GM18505 (cell line): ENCODE measurements at regions not wholly inside any gene's neighbourhood (a gene's known extent, or its start where the extent isn't known, plus 50 kb on each side); places are given as distances from the start of the nearest gene placed in this dataset.

Experiments used
- ATAC-seq: cut with Tn5 transposase; IDR thresholded peaks from one replicate; pipeline ENCODE4 v1.9.1; 2021; ENCODE audit not compliant: unreplicated experiment
- POLR2A ChIP-seq: IDR thresholded peaks from 4 replicates; pipeline ENCODE4 v1.6.1; 2011; ENCODE audit warnings: borderline replicate concordance; ENCODE audit not compliant: insufficient read depth, insufficient read length; ENCODE audit errors: extremely low read depth

DNA sequence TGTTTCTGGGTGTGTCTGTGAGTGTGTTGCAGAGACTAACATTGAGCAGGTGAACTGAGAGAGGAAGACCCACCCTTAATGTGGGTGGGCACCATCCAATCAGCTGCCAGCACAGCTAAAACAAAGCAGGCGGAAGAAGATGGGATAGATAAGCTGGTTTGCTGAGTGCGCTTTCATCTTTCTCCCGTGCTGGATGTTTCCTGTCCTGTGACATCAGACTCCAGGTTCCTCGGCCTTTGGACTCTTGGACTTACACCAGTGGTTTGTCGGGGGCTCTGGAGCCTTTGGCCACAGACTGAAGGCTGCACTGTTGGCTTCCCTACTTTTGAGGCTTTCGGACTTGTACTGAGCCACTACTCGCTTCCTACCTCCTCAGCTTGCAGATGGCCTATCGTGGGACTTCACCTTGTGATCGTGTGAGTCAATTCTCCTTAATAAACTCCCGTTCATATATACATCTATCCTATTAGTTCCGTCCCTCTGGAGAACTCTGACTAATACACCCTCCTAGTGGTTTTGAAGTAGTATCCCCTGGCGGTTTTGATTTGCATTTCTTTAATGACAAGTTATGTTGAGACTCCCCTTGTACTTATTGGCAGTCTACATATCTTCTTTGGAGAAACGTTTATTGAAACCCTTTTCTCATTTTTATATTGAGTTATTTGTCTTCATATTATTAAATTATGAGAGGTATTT, 546.6 kb upstream of the TMPRSS15 start:
- ATAC-seq, result no peak

GRCh38 chr21:18951271-18952038, 547.9 kb upstream of the TMPRSS15 start:
- ATAC-seq, result no peak
- no peak for TF ChIP-seq POLR2A

More for the DNA sequence above, 546.6 kb upstream of the TMPRSS15 start:
- TF ChIP-seq POLR2A, result no peak

DNA sequence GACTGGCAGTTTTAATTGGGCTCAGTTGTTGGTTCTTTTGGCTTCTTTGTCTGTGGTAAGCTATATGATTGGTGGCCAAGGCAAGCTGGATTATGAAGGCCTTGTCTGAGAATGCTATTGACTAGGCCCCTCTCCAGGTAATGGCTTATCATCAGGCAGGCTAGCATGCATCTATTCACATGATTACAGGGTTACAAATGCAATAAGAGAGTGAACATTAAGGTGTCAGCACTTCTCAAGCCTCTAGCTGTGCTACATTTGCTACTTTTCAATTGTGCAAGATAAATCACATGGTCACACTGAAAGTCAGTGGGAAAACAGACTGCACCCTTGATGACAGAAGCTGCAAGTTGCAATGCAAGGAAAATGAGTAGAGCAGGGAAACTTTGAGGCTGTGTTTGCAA, 550.9 kb upstream of the TMPRSS15 start:
- ATAC-seq, result no peak
- no peak for TF ChIP-seq POLR2A

DNA sequence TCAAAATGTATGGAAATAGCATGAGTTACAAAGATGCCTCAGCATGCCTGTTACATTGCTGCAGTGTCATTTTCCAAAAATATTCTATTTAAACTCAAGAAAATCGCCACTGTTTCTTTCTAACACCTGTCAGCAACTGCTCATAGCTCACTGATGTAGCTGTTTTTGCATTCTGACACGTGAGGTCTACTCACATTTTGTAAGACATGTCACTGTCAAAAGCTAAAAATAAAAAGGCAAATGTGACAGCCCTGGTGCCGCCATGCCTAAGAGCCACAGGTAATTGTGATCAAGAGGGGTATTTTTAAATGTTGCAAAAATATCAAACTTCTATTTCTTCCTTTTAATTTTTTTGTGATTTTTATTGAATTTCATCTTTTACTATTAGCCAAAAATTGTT, 556.2 kb upstream of the TMPRSS15 start:
- TF ChIP-seq POLR2A, result no peak
- ATAC-seq, result no peak

DNA sequence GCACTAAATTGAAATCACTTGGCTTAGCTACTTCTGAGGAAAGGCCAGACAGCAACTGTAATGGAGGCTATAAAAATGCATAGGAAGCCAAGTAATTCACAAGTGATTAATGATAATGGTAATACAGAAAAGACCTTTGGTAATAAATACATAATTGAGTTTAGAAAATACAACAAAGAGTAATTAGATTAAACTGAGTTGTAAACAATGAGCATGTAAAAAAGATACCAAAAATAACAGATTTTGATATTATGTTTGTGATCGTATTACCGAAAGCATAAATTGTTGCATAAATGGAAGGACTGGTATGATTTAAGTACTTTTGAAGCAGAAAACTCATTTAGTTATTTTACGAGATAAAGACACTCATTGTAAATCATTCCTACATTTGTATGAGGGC, 556.7 kb upstream of the TMPRSS15 start:
- ATAC-seq, result no peak
- TF ChIP-seq POLR2A, result no peak

DNA sequence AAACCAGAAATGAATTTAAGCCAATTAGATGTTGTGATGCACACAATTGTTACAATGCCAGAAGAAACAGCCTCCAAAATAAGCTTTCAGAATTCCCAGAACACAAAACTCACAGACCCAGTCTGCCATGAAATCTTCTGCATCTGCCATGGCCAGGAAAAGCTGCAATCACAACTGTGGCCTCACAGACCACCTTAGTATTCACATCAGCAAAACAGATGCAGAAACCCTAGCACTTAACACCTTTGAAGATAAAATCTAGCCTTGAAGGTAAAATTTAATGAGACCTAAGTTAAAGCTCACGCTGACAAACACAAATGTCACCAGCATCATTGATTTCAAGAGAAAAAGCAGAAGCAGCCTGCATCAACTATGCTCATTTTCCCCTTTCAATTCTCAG, 566.8 kb upstream of the TMPRSS15 start:
- no peak for TF ChIP-seq POLR2A
- ATAC-seq, result no peak

GRCh38 chr21:18970941-18971340, 567.4 kb upstream of the TMPRSS15 start:
- no peak for TF ChIP-seq POLR2A
- no peak for ATAC-seq

GRCh38 chr21:18985584-18985983, 582.0 kb upstream of the TMPRSS15 start:
- ATAC-seq, result no peak

DNA sequence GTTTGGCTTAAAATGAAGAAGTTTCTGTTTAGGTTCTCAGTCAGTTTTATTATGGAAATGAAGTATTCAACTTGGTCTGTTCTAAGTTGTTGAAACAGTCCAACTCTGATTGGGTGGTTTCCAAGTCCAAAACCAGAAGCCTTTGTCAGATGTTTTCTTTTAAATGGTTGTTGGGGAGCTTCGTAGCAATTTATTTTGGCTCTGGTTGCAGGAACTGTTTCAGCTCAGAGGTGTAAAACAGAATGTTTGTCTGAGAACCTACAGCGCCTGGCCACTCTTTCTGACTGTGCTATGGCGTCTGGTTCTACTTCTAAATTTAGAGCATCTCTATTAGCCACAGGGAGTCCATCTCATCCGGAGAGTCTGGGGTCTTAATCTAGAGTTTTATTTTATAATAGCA, 582.6 kb upstream of the TMPRSS15 start:
- TF ChIP-seq POLR2A, result no peak
- no peak for ATAC-seq

More at GRCh38 chr21:18985584-18985983, 582.0 kb upstream of the TMPRSS15 start:
- no peak for TF ChIP-seq POLR2A

GRCh38 chr21:18987520-18988026, 584.0 kb upstream of the TMPRSS15 start:
- ATAC-seq, result no peak
- no peak for TF ChIP-seq POLR2A

GRCh38 chr21:18989953-18990495, 586.4 kb upstream of the TMPRSS15 start:
- no peak for TF ChIP-seq POLR2A
- ATAC-seq, result no peak

DNA sequence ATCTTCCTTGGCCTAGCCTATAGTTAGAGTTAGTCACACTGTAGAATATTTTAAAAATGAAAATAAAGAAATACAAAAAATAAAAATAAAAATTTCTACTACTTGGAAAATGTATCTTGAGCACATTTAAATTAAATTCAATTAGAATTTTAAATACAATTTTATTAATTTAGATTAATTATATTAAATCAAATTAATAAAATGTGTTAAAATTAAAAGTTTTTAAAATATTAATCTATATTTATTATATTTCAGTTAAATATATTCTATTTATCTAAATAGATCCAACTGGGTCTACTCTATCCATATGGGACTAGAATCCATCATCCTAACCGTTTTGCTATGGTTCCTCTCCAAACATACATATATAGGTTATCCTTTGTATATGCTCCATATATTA, 588.3 kb upstream of the TMPRSS15 start:
- TF ChIP-seq POLR2A, result no peak
- ATAC-seq, result no peak

GRCh38 chr21:19010251-19010650, 606.7 kb upstream of the TMPRSS15 start:
- ATAC-seq, result no peak
- no peak for TF ChIP-seq POLR2A

DNA sequence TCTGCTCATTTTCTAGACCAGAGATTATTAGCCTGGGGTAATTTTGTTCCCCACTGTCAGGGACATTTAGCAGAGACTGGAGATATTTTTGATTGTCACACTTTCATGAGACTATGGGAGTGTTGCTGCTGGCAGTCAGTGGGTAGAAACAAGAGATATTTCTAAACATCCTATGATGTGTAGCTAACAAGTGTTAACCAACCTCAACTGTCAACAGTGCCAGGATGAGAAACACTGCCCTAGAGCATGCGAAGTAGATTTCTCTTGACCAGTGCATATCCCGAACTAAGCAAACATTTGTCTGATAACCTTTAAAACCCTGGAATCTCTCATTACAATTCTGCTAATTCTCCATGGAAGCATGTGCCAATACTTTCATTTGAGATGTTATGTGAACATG, 607.4 kb upstream of the TMPRSS15 start:
- ATAC-seq, result no peak
- no peak for TF ChIP-seq POLR2A
